ENCODE measurements at regions not wholly inside any gene's neighbourhood (a gene's known extent, or its start where the extent isn't known, plus 50 kb on each side); places are given as distances from the start of the nearest gene placed in this dataset.

DNA sequence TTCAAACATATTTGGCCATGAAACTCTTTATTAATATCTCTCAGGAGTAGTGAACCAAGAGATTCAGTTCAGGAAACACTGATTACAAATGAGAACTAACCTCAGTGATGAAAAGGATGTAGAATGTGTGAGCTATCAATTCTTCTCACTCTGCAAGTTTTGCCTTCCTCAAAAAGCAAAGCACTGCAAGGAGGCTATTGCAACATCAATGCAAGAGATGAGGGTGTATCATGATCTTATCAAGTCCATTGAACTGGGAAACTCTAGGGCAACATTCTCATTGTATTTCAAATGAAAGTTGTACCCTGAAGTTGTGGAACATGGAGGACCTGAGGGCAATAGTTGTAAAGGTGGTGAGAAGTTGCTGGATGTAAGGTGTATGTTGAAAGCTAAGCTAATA is 56.4 kb upstream of the VEGFC start:
- TF ChIP-seq CTCF (IDR thresholded peaks at IDR 0.05) (no peak), POLR2A (IDR thresholded peaks at IDR 0.05) (no peak)

All from uterus (tissue), 2 donors.